SH-SY5Y (cell line): ENCODE measurements at regions not wholly inside any gene's neighbourhood (a gene's known extent, or its start where the extent isn't known, plus 50 kb on each side); places are given as distances from the start of the nearest gene placed in this dataset.

Experiments
- GATA2 ChIP-seq: IDR thresholded peaks from 2 replicates; pipeline ENCODE4 v1.6.1; 2011; ENCODE audit warnings: mild to moderate bottlenecking, low read depth, low read length
- GATA3 ChIP-seq: IDR thresholded peaks from 2 replicates; pipeline ENCODE4 v1.6.1; 2011; ENCODE audit warnings: low read depth, mild to moderate bottlenecking, low read length, moderate library complexity

GRCh38 chr17:73971127-73971526, 232.4 kb upstream of the RPL38 start:
- TF ChIP-seq GATA2: no peak
- no peak for TF ChIP-seq GATA3
